Astrocyte (in vitro differentiated cells and primary cell): ENCODE measurements at regions not wholly inside any gene's neighbourhood (a gene's known extent, or its start where the extent isn't known, plus 50 kb on each side); places are given as distances from the start of the nearest gene placed in this dataset.

Source experiments
- DNase-seq: peaks from one replicate; pipeline ENCODE4 v3.0.0-alpha.2; 2010; ENCODE audit warnings: low read depth
- FAIRE-seq: peaks from 2 replicates; lab custom pipeline; 2011; peaks lifted over from hg19 to GRCh38; lab: Jason Lieb, UNC
- H2AFZ ChIP-seq: 2 replicates; pipeline ENCODE4 v1.6.0; 2012; ENCODE audit warnings: low read depth, low read length, inconsistent platforms
- H3K27ac ChIP-seq: 2 replicates; pipeline ENCODE4 v1.5.1; 2011; ENCODE audit warnings: low read depth, low read length, inconsistent platforms
- H3K27me3 ChIP-seq: 2 replicates; pipeline ENCODE4 v1.6.0; 2011; ENCODE audit warnings: low read length, inconsistent platforms; ENCODE audit not compliant: insufficient read depth
- H3K36me3 ChIP-seq: 2 replicates; pipeline ENCODE4 v1.5.1; 2011; ENCODE audit warnings: low read length, inconsistent platforms; ENCODE audit not compliant: insufficient read depth
- H3K4me1 ChIP-seq: 2 replicates; pipeline ENCODE4 v1.5.1; 2011; ENCODE audit warnings: low read length, inconsistent platforms; ENCODE audit not compliant: insufficient read depth
- H3K4me2 ChIP-seq: 2 replicates; pipeline ENCODE4 v1.6.0; 2012; ENCODE audit warnings: low read length, inconsistent platforms
- H3K4me3 ChIP-seq: 2 replicates; pipeline ENCODE4 v1.5.1; 2011; ENCODE audit warnings: low read depth, mild to moderate bottlenecking, low read length, inconsistent platforms; ENCODE audit not compliant: insufficient read depth
- H3K79me2 ChIP-seq: 2 replicates; pipeline ENCODE4 v1.6.0; 2012; ENCODE audit warnings: mild to moderate bottlenecking, low read length, inconsistent platforms; ENCODE audit not compliant: insufficient read depth
- H3K9ac ChIP-seq: 2 replicates; pipeline ENCODE4 v1.6.0; 2012; ENCODE audit warnings: mild to moderate bottlenecking, low read length, inconsistent platforms
- H3K9me3 ChIP-seq: 2 replicates; pipeline ENCODE4 v1.5.1; 2012; ENCODE audit warnings: low read depth, mild to moderate bottlenecking, low read length, inconsistent platforms; ENCODE audit not compliant: insufficient read depth
- H4K20me1 ChIP-seq: 2 replicates; pipeline ENCODE4 v1.6.0; 2012; ENCODE audit warnings: low read length, inconsistent platforms; ENCODE audit not compliant: insufficient read depth
- H3K27ac Mint-ChIP-seq: one replicate; pipeline ENCODE4 v1.8.0; 2021; ENCODE audit warnings: mild to moderate bottlenecking, mixed read lengths; ENCODE audit not compliant: unreplicated experiment
- H3K27me3 Mint-ChIP-seq: one replicate; pipeline ENCODE4 v1.8.0; 2021; ENCODE audit warnings: low read depth, mixed read lengths; ENCODE audit not compliant: unreplicated experiment
- H3K36me3 Mint-ChIP-seq: one replicate; pipeline ENCODE4 v1.8.0; 2021; ENCODE audit warnings: low read depth, mixed read lengths; ENCODE audit not compliant: unreplicated experiment
- H3K4me1 Mint-ChIP-seq: one replicate; pipeline ENCODE4 v1.8.0; 2021; ENCODE audit warnings: low read depth, mixed read lengths; ENCODE audit not compliant: unreplicated experiment
- H3K4me3 Mint-ChIP-seq: one replicate; pipeline ENCODE4 v1.8.0; 2021; ENCODE audit warnings: mild to moderate bottlenecking, moderate library complexity, mixed read lengths; ENCODE audit not compliant: unreplicated experiment
- H3K9me3 Mint-ChIP-seq: one replicate; pipeline ENCODE4 v1.8.0; 2021; ENCODE audit warnings: mild to moderate bottlenecking, mixed read lengths; ENCODE audit not compliant: unreplicated experiment
- EZH2 ChIP-seq: IDR thresholded peaks from 2 replicates; pipeline ENCODE4 v1.6.1; 2012; ENCODE audit warnings: mild to moderate bottlenecking, low read length, inconsistent platforms; ENCODE audit not compliant: insufficient read depth
- TF ChIP-seq, protein P1 (sequence below): IDR thresholded peaks from 2 replicates; pipeline ENCODE4 v1.5.1; 2011; ENCODE audit warnings: low read depth, mild to moderate bottlenecking, inconsistent platforms, low read length, moderate library complexity; ENCODE audit not compliant: insufficient read depth

DNA sequence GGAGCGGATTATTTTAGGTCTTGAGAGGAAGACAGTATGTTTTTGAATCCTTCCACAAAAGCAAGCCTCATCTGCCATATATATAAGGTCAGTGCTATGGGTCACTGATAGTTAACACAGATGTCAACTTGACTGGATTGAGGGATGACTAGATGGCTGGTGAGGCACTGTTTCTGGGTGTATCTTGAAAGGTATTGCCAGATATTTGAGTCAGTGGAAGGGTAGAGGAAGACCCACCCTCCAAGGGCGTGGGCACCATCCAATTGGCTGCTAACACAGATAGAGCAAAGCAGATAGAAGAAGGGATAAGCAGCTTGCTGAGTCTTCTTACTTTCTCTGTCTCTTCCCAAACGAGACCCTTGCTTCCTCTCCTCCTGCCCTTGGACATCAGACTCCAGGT, 185.0 kb upstream of the BTG1 start:
- H3K27me3 ChIP-seq, result no peaks in the 10 kb centered on the region
- no peak overlapping the region for H2AFZ ChIP-seq
- DNase-seq, result no peak
- Mint-ChIP-seq H3K4me1 (no peaks in the 10 kb centered on the region), H3K4me3 (no peak overlapping the region), H3K36me3 (no peaks in the 10 kb centered on the region), H3K27me3 (no peaks in the 10 kb centered on the region), H3K27ac (no peak overlapping the region), H3K9me3 (no peaks in the 10 kb centered on the region)
- no peak for FAIRE-seq
- no peak overlapping the region for H3K9ac ChIP-seq
- no peaks in the 10 kb centered on the region for H3K79me2 ChIP-seq
- H3K4me3 ChIP-seq, result no peak overlapping the region
- H3K4me1 ChIP-seq, result no peaks in the 10 kb centered on the region
- H3K36me3 ChIP-seq, result no peaks in the 10 kb centered on the region
- no peak overlapping the region for H3K4me2 ChIP-seq
- no peaks in the 10 kb centered on the region for H3K9me3 ChIP-seq
- no peaks in the 10 kb centered on the region for H4K20me1 ChIP-seq
- H3K27ac ChIP-seq, result no peak overlapping the region
- TF ChIP-seq, protein P1, sequence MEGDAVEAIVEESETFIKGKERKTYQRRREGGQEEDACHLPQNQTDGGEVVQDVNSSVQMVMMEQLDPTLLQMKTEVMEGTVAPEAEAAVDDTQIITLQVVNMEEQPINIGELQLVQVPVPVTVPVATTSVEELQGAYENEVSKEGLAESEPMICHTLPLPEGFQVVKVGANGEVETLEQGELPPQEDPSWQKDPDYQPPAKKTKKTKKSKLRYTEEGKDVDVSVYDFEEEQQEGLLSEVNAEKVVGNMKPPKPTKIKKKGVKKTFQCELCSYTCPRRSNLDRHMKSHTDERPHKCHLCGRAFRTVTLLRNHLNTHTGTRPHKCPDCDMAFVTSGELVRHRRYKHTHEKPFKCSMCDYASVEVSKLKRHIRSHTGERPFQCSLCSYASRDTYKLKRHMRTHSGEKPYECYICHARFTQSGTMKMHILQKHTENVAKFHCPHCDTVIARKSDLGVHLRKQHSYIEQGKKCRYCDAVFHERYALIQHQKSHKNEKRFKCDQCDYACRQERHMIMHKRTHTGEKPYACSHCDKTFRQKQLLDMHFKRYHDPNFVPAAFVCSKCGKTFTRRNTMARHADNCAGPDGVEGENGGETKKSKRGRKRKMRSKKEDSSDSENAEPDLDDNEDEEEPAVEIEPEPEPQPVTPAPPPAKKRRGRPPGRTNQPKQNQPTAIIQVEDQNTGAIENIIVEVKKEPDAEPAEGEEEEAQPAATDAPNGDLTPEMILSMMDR, result no peak
- TF ChIP-seq EZH2, result no peak

DNA sequence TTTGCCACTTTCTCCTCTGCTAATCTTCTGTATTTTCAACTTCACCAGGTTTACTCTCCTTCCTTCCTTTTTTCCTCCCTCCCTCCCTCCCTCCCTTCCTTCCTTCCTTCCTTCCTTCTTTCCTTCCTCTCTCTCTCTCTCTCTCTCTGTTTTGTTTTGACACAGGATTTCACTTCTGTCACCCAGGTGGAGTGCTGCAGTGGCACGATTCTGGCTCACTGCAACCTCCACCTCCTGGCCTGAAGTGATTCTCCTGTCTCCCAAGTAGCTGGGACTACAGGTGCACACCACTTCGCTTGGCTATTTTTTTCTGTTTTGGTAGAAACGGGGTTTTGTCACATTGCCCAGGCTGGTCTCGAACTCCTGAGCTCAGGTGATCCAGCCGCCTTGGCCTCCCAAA, 181.2 kb upstream of the BTG1 start:
- DNase-seq, result no peak
- no peaks in the 10 kb centered on the region for H3K4me1 ChIP-seq
- H3K27ac ChIP-seq, result no peak overlapping the region
- no peaks in the 10 kb centered on the region for H3K27me3 Mint-ChIP-seq
- H3K4me1 Mint-ChIP-seq, result no peaks in the 10 kb centered on the region
- H4K20me1 ChIP-seq, result no peaks in the 10 kb centered on the region
- no peaks in the 10 kb centered on the region for H3K9me3 ChIP-seq
- H2AFZ ChIP-seq, result no peak overlapping the region
- no peak overlapping the region for H3K4me2 ChIP-seq
- H3K27ac Mint-ChIP-seq, result no peak overlapping the region
- FAIRE-seq, result no peak
- H3K36me3 ChIP-seq, result no peaks in the 10 kb centered on the region
- no peaks in the 10 kb centered on the region for H3K79me2 ChIP-seq
- H3K4me3 ChIP-seq, result no peak overlapping the region
- no peaks in the 10 kb centered on the region for H3K9me3 Mint-ChIP-seq
- no peak overlapping the region for H3K4me3 Mint-ChIP-seq
- H3K27me3 ChIP-seq, result no peaks in the 10 kb centered on the region
- no peak for TF ChIP-seq EZH2
- TF ChIP-seq, protein P1, result no peak
- H3K9ac ChIP-seq, result no peak overlapping the region
- no peaks in the 10 kb centered on the region for H3K36me3 Mint-ChIP-seq

- H4K20me1 ChIP-seq, result no peaks in the 10 kb centered on the region
- H3K27ac ChIP-seq, result no peak overlapping the region
- H3K4me2 ChIP-seq, result no peak overlapping the region
- no peak overlapping the region for H3K4me3 Mint-ChIP-seq
- TF ChIP-seq, protein P1, result no peak
- TF ChIP-seq EZH2, result no peak
- no peaks in the 10 kb centered on the region for H3K36me3 Mint-ChIP-seq
- H3K27me3 ChIP-seq, result no peaks in the 10 kb centered on the region
- H3K9me3 Mint-ChIP-seq, result no peaks in the 10 kb centered on the region
- no peaks in the 10 kb centered on the region for H3K9me3 ChIP-seq
- H3K79me2 ChIP-seq, result no peaks in the 10 kb centered on the region
- H3K9ac ChIP-seq, result no peak overlapping the region
- H3K27me3 Mint-ChIP-seq, result no peaks in the 10 kb centered on the region
- H3K4me1 ChIP-seq, result no peaks in the 10 kb centered on the region
- no peak overlapping the region for H3K4me3 ChIP-seq
- no peak for DNase-seq
- H3K27ac Mint-ChIP-seq, result no peak overlapping the region
- no peaks in the 10 kb centered on the region for H3K4me1 Mint-ChIP-seq
- no peaks in the 10 kb centered on the region for H3K36me3 ChIP-seq
- no peak overlapping the region for H2AFZ ChIP-seq
- no peak for FAIRE-seq
Observed at GRCh38 chr12:92324849-92325500, 179.3 kb upstream of the BTG1 start.
